ENCODE measurements at regions not wholly inside any gene's neighbourhood (a gene's known extent, or its start where the extent isn't known, plus 50 kb on each side); places are given as distances from the start of the nearest gene placed in this dataset.

GRCh38 chr12:76702946-76703345 is 61.0 kb upstream of the ZDHHC17 start:
- Histone ChIP-seq H3K36me3 (no peaks in the 10 kb centered on the region), H3K27ac (no peak overlapping the region), H3K9me3 (no peaks in the 10 kb centered on the region), H3K4me3 (no peak overlapping the region), H3K4me1 (no peaks in the 10 kb centered on the region), H3K27me3 (no peaks in the 10 kb centered on the region)
- TF ChIP-seq CTCF (IDR thresholded peaks at IDR 0.05) (no peak), POLR2A (IDR thresholded peaks at IDR 0.05) (no peak)
- intact Hi-C loops (cut with DNase I) = no loop called here
- no peak for DNase-seq
- WGBS, 4 donors = 95 to 98% (median 96%) methylated on average over 4 of the region's 4 CpGs
- ATAC-seq = no peak

DNA sequence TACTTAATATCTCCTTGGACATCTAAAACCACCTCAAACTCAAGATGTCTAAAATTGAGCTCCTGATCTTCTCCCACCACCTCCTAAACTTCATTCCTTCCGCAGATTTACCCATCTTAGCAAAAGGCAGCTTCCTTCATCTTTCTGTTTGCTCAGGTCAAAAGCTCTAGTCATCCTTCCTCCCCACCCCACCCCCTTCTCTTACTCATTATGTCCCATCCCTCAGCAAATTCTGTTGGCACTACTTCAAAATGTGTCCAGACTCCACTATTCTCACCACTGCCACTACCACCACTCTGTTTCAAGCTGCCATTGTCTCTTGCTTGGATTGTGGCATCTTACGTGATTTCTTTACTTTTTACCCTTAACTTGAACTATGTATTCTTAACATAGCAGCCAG is 59.2 kb upstream of the ZDHHC17 start:
- DNase-seq (no peak), ATAC-seq (no peak)
- intact Hi-C loops (cut with DNase I) = no loop called here
- H3K4me3 ChIP-seq = no peak overlapping the region
- TF ChIP-seq CTCF (IDR thresholded peaks at IDR 0.05) (no peak), POLR2A (IDR thresholded peaks at IDR 0.05) (no peak)
- no peaks in the 10 kb centered on the region for H3K27me3 ChIP-seq
- H3K9me3 ChIP-seq = no peaks in the 10 kb centered on the region
- peak overlapping the region in 3 of 12 donors; percentile 10 to 49 (median 31) for H3K27ac ChIP-seq
- no peaks in the 10 kb centered on the region for H3K4me1 ChIP-seq
- H3K36me3 ChIP-seq = no peaks in the 10 kb centered on the region
- WGBS, 4 donors = 48 to 97% (median 83%) methylated on average over 2 of the region's 2 CpGs

DNA sequence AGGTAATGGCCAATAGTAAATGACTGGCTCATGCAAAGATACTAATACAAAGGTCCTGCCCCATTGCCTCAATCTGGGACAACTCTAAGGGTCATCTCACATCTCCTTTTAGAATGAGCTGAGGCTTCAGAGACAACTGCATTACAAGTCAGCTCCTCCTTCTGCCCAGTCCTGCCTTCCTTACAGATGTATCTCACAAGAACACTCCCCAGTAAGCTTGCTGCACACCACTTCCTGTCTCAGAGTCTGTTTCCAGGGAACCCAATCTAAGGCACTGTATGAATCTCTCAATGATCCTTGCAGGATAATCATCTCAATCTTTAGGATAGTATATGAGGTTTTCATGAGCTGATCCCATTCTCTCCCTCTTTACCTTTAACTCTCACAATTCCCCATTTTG is 57.8 kb upstream of the ZDHHC17 start:
- Histone ChIP-seq H3K9me3 (no peaks in the 10 kb centered on the region), H3K27ac (no peak overlapping the region), H3K4me3 (no peak overlapping the region), H3K36me3 (no peaks in the 10 kb centered on the region), H3K27me3 (no peaks in the 10 kb centered on the region), H3K4me1 (no peaks in the 10 kb centered on the region)
- ATAC-seq (no peak), DNase-seq (no peak)
- TF ChIP-seq CTCF (IDR thresholded peaks at IDR 0.05) (no peak), POLR2A (IDR thresholded peaks at IDR 0.05) (no peak)
- intact Hi-C loops (cut with DNase I) = no loop called here

GRCh38 chr12:76706761-76707160 is 57.2 kb upstream of the ZDHHC17 start:
- ATAC-seq (no peak), DNase-seq (no peak)
- H3K4me3 ChIP-seq = no peak overlapping the region
- no peak overlapping the region for H3K27ac ChIP-seq
- no peaks in the 10 kb centered on the region for H3K36me3 ChIP-seq
- no peaks in the 10 kb centered on the region for H3K4me1 ChIP-seq
- no peaks in the 10 kb centered on the region for H3K9me3 ChIP-seq
- no peak for TF ChIP-seq POLR2A (IDR thresholded peaks at IDR 0.05)
- no peak for TF ChIP-seq CTCF (IDR thresholded peaks at IDR 0.05)
- no peaks in the 10 kb centered on the region for H3K27me3 ChIP-seq
- intact Hi-C loops (cut with DNase I) = no loop called here
